ENCODE measurements at regions not wholly inside any gene's neighbourhood (a gene's known extent, or its start where the extent isn't known, plus 50 kb on each side); places are given as distances from the start of the nearest gene placed in this dataset.

- TF ChIP-seq, protein P1, sequence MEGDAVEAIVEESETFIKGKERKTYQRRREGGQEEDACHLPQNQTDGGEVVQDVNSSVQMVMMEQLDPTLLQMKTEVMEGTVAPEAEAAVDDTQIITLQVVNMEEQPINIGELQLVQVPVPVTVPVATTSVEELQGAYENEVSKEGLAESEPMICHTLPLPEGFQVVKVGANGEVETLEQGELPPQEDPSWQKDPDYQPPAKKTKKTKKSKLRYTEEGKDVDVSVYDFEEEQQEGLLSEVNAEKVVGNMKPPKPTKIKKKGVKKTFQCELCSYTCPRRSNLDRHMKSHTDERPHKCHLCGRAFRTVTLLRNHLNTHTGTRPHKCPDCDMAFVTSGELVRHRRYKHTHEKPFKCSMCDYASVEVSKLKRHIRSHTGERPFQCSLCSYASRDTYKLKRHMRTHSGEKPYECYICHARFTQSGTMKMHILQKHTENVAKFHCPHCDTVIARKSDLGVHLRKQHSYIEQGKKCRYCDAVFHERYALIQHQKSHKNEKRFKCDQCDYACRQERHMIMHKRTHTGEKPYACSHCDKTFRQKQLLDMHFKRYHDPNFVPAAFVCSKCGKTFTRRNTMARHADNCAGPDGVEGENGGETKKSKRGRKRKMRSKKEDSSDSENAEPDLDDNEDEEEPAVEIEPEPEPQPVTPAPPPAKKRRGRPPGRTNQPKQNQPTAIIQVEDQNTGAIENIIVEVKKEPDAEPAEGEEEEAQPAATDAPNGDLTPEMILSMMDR (IDR thresholded peaks at IDR 0.05; ENCODE audit: insufficient read depth, low read length, poor library complexity, severe bottlenecking) = no peak
- H3K4me3 ChIP-seq (ENCODE audit: low read depth, low read length) = no peak overlapping the region
- H3K36me3 ChIP-seq (ENCODE audit: control insufficient read depth, insufficient read depth, low read length) = no peaks in the 10 kb centered on the region
- DNase-seq (ENCODE audit: low read depth) = no peak
- no peaks in the 10 kb centered on the region for H3K27me3 ChIP-seq (ENCODE audit: control insufficient read depth, insufficient read depth, low read length)
Measured at GRCh38 chr10:60569681-60570080, 180.0 kb upstream of the ANK3 start.

- Histone ChIP-seq H3K4me3 (ENCODE audit: low read depth, low read length) (no peak overlapping the region), H3K27me3 (ENCODE audit: control insufficient read depth, insufficient read depth, low read length) (no peaks in the 10 kb centered on the region), H3K36me3 (ENCODE audit: control insufficient read depth, insufficient read depth, low read length) (no peaks in the 10 kb centered on the region)
- TF ChIP-seq, protein P1 (IDR thresholded peaks at IDR 0.05; ENCODE audit: insufficient read depth, low read length, poor library complexity, severe bottlenecking) = no peak
- no peak for DNase-seq (ENCODE audit: low read depth)
Measured at GRCh38 chr10:60566096-60566495, 176.4 kb upstream of the ANK3 start.

- H3K4me3 ChIP-seq (ENCODE audit: low read depth, low read length) = no peak overlapping the region
- DNase-seq (ENCODE audit: low read depth) = no peak
- TF ChIP-seq, protein P1 (IDR thresholded peaks at IDR 0.05; ENCODE audit: insufficient read depth, low read length, poor library complexity, severe bottlenecking) = no peak
- H3K36me3 ChIP-seq (ENCODE audit: control insufficient read depth, insufficient read depth, low read length) = no peaks in the 10 kb centered on the region
- H3K27me3 ChIP-seq (ENCODE audit: control insufficient read depth, insufficient read depth, low read length) = no peaks in the 10 kb centered on the region
Measured at GRCh38 chr10:60565492-60565891, 175.8 kb upstream of the ANK3 start.

- no peaks in the 10 kb centered on the region for H3K27me3 ChIP-seq (ENCODE audit: control insufficient read depth, insufficient read depth, low read length)
- TF ChIP-seq, protein P1 (IDR thresholded peaks at IDR 0.05; ENCODE audit: insufficient read depth, low read length, poor library complexity, severe bottlenecking) = no peak
- H3K36me3 ChIP-seq (ENCODE audit: control insufficient read depth, insufficient read depth, low read length) = no peaks in the 10 kb centered on the region
- DNase-seq (ENCODE audit: low read depth) = no peak
- H3K4me3 ChIP-seq (ENCODE audit: low read depth, low read length) = no peak overlapping the region
Measured at GRCh38 chr10:60564475-60564874, 174.8 kb upstream of the ANK3 start.

DNA sequence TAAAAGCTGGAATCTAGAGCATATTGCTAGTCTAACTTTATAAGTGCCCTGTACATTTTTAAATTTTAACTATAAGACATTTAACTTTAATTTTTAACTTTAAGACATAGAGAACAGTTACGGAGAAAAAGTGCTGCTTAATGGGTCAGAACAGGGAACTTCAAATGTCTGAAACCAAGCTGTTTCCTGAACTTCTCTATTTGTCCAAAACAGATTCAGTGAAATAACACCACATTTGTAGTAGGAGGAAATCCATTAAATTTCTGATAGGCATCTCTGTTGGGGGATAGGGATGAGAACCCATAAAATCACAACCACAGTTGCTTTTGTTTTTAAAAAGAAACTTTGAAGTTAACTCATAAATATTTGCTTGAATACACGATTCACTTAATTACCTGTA lies 170.8 kb upstream of the ANK3 start:
- no peak for DNase-seq (ENCODE audit: low read depth)
- TF ChIP-seq, protein P1 (IDR thresholded peaks at IDR 0.05; ENCODE audit: insufficient read depth, low read length, poor library complexity, severe bottlenecking) = no peak
- Histone ChIP-seq H3K36me3 (ENCODE audit: control insufficient read depth, insufficient read depth, low read length) (no peaks in the 10 kb centered on the region), H3K27me3 (ENCODE audit: control insufficient read depth, insufficient read depth, low read length) (no peaks in the 10 kb centered on the region), H3K4me3 (ENCODE audit: low read depth, low read length) (no peak overlapping the region)

DNA sequence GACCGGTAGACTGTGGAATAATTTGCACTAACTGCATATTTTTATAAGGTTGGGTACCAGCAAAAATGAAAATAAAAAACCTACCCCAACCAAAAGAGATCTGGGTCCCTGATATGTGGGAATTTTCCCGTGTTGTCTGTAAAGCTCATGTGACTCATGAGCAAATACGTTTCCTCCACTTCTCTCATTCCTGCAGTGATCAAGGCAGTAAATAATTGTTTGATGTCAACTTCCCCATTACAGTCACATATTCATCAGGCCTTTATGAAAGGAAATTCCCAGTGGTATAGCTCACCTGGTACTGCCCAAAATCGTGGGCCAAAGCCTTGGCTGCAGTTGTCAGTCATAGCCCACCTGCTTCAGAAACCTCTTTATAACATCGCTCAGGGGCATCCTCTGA lies 166.0 kb upstream of the ANK3 start:
- Histone ChIP-seq H3K27me3 (ENCODE audit: control insufficient read depth, insufficient read depth, low read length) (no peaks in the 10 kb centered on the region), H3K36me3 (ENCODE audit: control insufficient read depth, insufficient read depth, low read length) (no peaks in the 10 kb centered on the region), H3K4me3 (ENCODE audit: low read depth, low read length) (no peak overlapping the region)
- DNase-seq (ENCODE audit: low read depth) = no peak
- TF ChIP-seq, protein P1 (IDR thresholded peaks at IDR 0.05; ENCODE audit: insufficient read depth, low read length, poor library complexity, severe bottlenecking) = no peak

All from kidney epithelial cell (primary cell).